Right lobe of liver (tissue), 4 donors: ENCODE measurements at regions not wholly inside any gene's neighbourhood (a gene's known extent, or its start where the extent isn't known, plus 50 kb on each side); places are given as distances from the start of the nearest gene placed in this dataset.

Source experiments
- CTCF ChIP-seq, 4 donors: fragments of 200-600 bp in 3 of 4; fragments of 450-650 bp in 1 of 4; IDR thresholded peaks; one replicate each; pipeline versions ENCODE4 v1.5.1 to v1.8.0; 2016 to 2022; ENCODE audit warnings: antibody characterized with exemption in 4 of 4, mild to moderate bottlenecking in 2 of 4
- POLR2A ChIP-seq: fragments of 450-650 bp; IDR thresholded peaks from one replicate; pipeline ENCODE4 v1.6.1; 2017; ENCODE audit warnings: antibody characterized with exemption, mild to moderate bottlenecking
- donor health status: DM: no; HTN: no; CAD: no.
- donor health status: DM: no; HTN: no; CAD: no.
- donor health status: DM: no; HTN: yes; CAD: no.

GRCh38 chr7:121798453-121798840 is 74.5 kb upstream of the PTPRZ1 start:
- TF ChIP-seq CTCF (IDR thresholded peaks at IDR 0.05) (no peak), POLR2A (no peak)
